Stimulated activated memory B cell treated with anti-CD40 and anti-IgM and Interleukin-4, amounts not matched to agents 10 μg/mL and 1 μg/mL and 100 μg/mL, for 72 hours (primary cell): ENCODE measurements at regions not wholly inside any gene's neighbourhood (a gene's known extent, or its start where the extent isn't known, plus 50 kb on each side); places are given as distances from the start of the nearest gene placed in this dataset.
"Not testable (repeated sequence)": the region's sequence is repeated elsewhere in the genome, so short reads cannot be mapped to it uniquely, and the experiment has no call there.

Source experiments
- ATAC-seq: fragments of 150-1000 bp; cut with Tn5 transposase; 2 replicates; pipeline ENCODE4 v1.10.0; 2021
- H3K27ac Mint-ChIP-seq: one replicate; pipeline ENCODE4 v1.8.0; 2022; ENCODE audit warnings: mild to moderate bottlenecking, mixed read lengths
- H3K27me3 Mint-ChIP-seq: one replicate; pipeline ENCODE4 v1.8.0; 2022; ENCODE audit warnings: mixed read lengths
- H3K36me3 Mint-ChIP-seq: one replicate; pipeline ENCODE4 v1.8.0; 2022; ENCODE audit warnings: mixed read lengths
- H3K4me1 Mint-ChIP-seq: one replicate; pipeline ENCODE4 v1.8.0; 2022; ENCODE audit warnings: mixed read lengths
- H3K4me3 Mint-ChIP-seq: one replicate; pipeline ENCODE4 v1.8.0; 2022; ENCODE audit warnings: mild to moderate bottlenecking, moderate library complexity, mixed read lengths
- H3K9me3 Mint-ChIP-seq: one replicate; pipeline ENCODE4 v1.8.0; 2022; ENCODE audit warnings: mixed read lengths

DNA sequence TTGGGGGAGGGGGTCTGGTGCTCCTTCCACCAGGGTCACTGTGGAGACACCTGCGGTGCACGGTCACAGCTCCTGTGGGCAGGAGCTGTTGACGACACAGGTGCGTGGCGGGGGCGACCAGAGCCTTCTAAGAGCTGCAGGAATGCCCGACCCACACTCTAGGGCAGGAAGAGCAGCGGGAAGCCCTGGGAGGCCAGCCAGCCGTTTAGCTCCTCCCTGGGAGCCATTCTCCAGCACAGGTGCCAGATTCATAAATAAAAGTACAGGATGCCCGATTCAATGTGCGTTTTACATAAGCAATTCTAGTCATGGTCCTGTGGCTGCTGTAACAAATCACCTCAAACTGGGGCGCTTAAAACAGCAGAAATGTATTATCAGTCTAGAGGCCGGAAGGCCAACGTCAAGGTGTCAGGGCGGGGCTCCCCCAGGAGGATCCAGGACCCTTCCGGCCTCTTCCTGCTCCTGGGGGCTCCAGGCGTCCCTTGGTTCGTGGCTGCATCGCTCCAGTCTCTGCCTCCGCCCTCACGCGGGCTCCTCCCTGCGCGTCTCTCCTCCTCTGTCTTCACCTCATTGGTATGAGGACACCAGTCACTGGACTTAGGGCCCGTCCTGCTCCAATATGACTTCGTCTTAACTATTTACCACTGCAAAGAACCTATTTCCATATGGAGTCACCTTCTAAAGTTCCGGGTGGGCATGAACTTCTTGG, 155.4 kb downstream of the FOXL1 start:
- Mint-ChIP-seq H3K9me3 (no peaks in the 10 kb centered on the region), H3K4me1 (no peaks in the 10 kb centered on the region), H3K4me3 (no peak overlapping the region), H3K27me3 (peaks cover 58% of the 10 kb centered on the region), H3K27ac (no peak overlapping the region), H3K36me3 (no peaks in the 10 kb centered on the region)
- no peak for ATAC-seq

DNA sequence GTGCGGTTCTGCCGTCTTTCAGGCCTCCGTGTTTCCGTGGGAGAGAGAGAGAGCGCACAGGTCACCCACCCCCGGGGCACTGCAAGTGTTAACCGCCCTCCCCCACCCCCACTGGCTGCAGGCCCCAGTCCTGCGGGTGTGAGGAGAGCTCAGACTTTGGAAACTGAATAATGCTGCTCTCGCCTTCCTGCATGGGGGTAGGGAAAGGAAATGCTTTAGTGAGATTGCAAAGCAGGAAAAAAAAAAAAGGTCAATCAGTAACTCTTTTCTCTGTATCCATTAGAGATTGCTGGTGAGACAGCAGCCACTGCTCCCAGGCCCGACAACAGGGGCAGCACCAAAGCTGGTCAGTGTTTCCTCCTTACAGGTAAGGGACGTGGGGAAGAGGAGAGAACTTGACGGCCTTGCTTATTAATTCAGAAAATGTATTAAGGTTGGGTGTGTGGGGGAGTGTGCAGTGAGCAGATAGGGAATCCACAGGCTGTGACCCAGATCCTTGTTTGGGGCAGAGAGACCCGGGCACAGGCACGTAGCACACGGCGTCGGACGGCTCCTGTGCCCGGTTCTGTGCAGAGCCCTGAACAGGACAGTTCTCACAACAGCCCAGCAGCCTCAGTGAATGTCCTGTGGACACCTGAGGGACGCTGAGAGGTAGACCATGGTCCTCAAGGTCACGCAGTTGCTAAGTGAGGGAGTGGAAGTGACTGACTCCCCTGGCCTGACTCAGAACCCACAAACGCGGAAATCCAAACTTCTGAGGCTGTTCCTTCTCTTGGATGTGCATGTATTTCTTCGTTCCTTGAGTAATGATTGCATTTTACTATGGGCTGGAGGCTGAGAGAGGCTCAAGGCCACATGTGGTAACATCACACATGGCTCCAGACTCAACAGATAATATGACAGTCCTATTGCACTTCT, 156.5 kb downstream of the FOXL1 start:
- Mint-ChIP-seq H3K27me3 (peaks cover 70% of the 10 kb centered on the region), H3K27ac (no peak overlapping the region), H3K9me3 (no peaks in the 10 kb centered on the region), H3K4me1 (no peaks in the 10 kb centered on the region), H3K36me3 (no peaks in the 10 kb centered on the region), H3K4me3 (no peak overlapping the region)
- ATAC-seq: no peak

DNA sequence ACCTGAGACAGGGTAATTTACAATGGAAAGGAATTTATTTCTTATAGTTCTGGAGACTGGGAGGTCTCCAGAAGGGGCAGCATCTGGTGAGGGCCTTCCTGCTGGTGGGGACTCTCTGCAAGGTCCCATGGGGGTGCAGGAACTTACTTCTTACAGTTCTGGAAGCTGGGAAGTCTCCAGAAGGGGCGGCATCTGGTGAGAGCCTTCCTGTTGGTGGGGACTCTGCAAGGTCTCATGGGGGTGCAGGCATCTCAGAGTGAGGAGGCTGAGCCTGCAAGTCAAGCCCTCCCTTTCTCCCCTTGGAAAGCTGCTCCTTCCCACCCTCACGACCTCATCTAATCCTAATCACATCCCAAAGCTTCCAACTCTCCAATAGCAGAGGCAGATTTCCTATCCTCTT, 157.4 kb downstream of the FOXL1 start:
- Mint-ChIP-seq H3K27ac (no peak overlapping the region), H3K9me3 (no peaks in the 10 kb centered on the region), H3K4me1 (no peaks in the 10 kb centered on the region), H3K36me3 (no peaks in the 10 kb centered on the region), H3K27me3 (peaks cover 71% of the 10 kb centered on the region), H3K4me3 (no peak overlapping the region)
- no peak for ATAC-seq

DNA sequence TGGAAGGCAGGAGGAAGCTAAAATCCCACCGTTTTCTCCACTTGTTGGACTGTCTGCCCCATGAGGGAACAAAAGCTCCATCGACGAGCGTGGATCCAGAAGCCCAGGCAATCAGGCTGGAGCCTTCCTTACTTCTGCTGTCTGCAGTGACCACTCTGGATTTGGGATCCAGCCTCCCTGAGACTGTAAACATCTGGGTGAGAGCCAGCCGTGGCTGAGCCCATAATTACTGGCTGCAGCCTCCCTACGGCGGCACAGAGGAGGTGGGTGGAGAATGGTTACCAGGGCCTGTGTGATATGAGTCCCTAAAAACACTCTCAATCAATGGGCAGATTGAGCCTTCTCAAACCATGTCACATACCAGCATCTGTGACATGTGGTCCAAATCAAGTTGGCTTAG, 158.2 kb downstream of the FOXL1 start:
- H3K27me3 Mint-ChIP-seq: peaks cover 71% of the 10 kb centered on the region
- no peak overlapping the region for H3K27ac Mint-ChIP-seq
- H3K9me3 Mint-ChIP-seq: no peaks in the 10 kb centered on the region
- no peaks in the 10 kb centered on the region for H3K36me3 Mint-ChIP-seq
- ATAC-seq: no peak
- H3K4me3 Mint-ChIP-seq: no peak overlapping the region
- no peaks in the 10 kb centered on the region for H3K4me1 Mint-ChIP-seq

DNA sequence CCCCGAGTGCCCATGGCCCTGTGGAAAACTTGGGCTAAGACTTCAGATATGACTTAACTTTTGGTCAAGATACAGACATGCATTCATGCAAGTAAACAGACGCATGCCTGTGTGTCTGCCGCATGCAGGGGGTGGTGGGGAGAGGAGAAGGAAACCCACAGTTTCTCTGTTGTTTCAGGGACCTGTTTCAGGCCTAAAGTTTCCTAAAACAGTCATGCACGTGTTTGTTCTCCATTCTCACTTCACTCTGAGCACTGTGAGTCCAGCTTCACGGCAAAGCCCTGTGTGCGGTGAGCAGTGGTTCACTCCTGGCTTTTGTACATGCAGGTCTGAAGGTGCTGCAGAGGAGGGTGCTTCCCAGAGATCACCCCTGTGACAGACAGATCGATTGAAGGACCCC, 158.7 kb downstream of the FOXL1 start:
- ATAC-seq: no peak
- Mint-ChIP-seq H3K36me3 (no peaks in the 10 kb centered on the region), H3K27ac (no peak overlapping the region), H3K27me3 (peaks cover 71% of the 10 kb centered on the region), H3K4me3 (no peak overlapping the region), H3K9me3 (no peaks in the 10 kb centered on the region), H3K4me1 (no peaks in the 10 kb centered on the region)

DNA sequence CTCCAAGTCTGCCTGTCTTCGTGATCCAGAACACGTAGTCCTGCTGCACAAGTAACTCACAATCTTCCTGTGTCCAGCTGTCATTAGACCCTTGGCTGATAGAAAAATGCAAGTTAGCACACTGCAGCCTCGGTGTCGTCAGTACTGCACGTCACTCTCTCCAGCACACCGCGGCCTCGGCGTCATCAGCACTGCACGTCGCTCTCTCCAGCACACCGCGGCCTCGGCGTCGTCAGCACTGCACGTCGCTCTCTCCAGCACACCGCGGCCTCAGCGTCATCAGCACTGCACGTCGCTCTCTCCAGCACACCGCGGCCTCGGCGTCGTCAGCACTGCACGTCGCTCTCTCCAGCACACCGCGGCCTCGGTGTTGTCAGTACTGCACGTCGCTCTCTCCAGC, 160.0 kb downstream of the FOXL1 start:
- H3K4me1 Mint-ChIP-seq, H3K36me3 Mint-ChIP-seq, H3K27ac Mint-ChIP-seq, H3K4me3 Mint-ChIP-seq, ATAC-seq, H3K9me3 Mint-ChIP-seq: not testable (repeated sequence)
- peaks cover 70% of the 10 kb centered on the region for H3K27me3 Mint-ChIP-seq

DNA sequence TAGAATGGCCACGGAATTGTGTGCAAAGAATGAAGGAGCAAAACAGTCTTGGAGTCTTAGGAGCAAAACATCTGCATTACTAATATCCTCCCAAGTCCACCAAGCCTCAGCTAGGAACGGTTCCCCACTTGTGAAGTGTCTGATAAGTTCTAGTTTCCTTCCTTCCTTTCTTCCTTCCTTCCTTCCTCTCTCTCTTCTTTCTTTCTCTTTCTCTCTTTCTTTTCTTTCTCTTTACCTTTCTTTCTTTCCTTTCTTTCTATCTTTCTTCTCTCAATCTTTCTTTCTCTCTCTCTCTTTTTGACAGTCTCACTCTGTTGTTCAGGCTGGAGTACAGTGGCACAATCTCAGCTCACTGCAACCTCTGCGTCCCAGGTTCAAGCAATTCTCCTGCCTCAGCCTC, 160.8 kb downstream of the FOXL1 start:
- H3K4me1 Mint-ChIP-seq: no peaks in the 10 kb centered on the region
- H3K27me3 Mint-ChIP-seq: peaks cover 65% of the 10 kb centered on the region
- no peak for ATAC-seq
- H3K4me3 Mint-ChIP-seq: no peak overlapping the region
- H3K9me3 Mint-ChIP-seq: no peaks in the 10 kb centered on the region
- H3K27ac Mint-ChIP-seq: no peak overlapping the region
- H3K36me3 Mint-ChIP-seq: no peaks in the 10 kb centered on the region

DNA sequence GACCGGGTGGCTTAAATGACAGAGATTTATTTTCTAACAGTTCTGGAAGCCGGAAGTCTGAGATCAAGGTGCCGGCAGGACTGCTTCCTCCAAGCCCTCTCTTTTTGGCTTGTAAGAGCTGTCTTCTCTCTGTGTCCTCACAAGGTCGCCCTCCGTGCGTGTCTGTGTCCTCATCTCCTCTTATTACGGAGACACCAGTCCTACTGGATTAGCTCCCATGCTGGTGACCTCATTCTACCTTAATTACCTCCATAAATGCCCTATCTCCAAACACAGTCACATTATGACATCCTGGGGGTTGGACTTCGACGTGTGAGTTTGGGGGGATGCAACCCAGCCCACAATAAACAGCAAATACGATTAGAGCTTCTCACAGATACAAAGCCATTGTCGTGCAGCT, 161.5 kb downstream of the FOXL1 start:
- Mint-ChIP-seq H3K36me3 (no peaks in the 10 kb centered on the region), H3K27me3 (peaks cover 65% of the 10 kb centered on the region), H3K4me3 (no peak overlapping the region), H3K4me1 (no peaks in the 10 kb centered on the region), H3K27ac (no peak overlapping the region), H3K9me3 (no peaks in the 10 kb centered on the region)
- no peak for ATAC-seq

DNA sequence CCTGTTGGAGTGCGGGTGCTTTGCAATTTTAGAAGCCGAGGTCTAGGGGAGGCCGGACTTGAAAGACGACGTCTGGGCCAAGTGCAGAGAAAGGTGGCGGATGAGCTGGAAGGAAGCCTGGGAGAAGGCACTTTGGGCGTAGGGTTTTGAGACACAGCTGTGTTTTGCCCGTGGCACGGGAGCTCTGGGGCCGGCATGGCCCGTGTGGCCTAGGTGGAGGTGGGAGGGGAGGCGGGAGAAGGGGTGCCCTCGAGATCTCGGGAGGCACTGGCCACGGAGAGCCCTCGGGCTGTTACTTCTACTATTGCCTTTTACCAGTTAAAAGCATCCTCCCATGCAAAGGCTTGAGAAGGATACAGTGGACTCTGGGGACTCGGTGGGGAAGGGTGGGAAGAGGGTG, 161.9 kb downstream of the FOXL1 start:
- no peak overlapping the region for H3K27ac Mint-ChIP-seq
- H3K4me1 Mint-ChIP-seq: no peaks in the 10 kb centered on the region
- ATAC-seq: no peak
- H3K36me3 Mint-ChIP-seq: no peaks in the 10 kb centered on the region
- peaks cover 65% of the 10 kb centered on the region for H3K27me3 Mint-ChIP-seq
- H3K9me3 Mint-ChIP-seq: no peaks in the 10 kb centered on the region
- no peak overlapping the region for H3K4me3 Mint-ChIP-seq

DNA sequence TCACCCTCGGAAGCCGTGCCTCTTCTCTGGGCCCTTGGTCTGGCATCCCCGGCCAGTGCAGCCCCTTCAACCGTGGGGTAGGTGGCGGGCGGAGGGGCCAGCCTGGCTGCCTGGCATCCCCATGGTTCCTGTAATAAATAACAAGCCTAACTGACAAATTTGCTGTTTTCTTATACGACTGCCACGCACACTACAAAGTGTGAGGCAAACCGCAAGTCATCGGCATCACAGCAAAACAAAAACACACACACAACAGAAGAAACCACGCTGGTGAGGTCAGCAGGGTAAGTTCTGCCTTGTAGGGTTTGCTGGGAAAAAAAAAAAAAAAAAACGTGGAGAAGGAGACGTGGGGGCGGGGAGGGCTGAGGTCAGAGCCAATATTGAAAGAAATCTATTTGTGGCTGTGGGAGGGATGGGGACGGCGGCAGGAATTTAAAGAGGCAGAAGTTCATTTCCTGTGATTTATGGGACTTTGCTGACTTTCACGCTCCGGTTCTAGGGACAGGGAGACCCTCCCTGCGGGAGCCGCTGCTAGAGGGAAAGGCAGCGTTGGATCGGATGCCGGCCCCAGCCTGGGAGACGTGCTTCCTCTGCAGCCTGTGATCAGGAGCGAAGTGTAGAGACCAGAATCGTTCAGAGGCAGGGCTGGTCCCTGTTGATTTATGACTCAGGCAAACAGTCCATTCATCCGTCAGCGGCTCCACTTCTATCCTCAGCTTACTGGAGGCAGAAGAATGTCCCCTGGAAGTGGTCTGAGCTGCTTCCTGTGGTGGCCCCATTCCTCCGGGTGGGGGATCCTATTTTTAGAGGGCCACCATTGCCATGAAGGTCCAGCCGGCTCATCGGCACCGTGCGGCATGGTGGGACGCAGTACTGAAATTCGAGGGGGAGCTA, 162.8 kb downstream of the FOXL1 start:
- Mint-ChIP-seq H3K27ac (no peak overlapping the region), H3K4me1 (no peaks in the 10 kb centered on the region), H3K36me3 (no peaks in the 10 kb centered on the region), H3K4me3 (no peak overlapping the region), H3K9me3 (no peaks in the 10 kb centered on the region), H3K27me3 (peaks cover 68% of the 10 kb centered on the region)
- no peak for ATAC-seq

DNA sequence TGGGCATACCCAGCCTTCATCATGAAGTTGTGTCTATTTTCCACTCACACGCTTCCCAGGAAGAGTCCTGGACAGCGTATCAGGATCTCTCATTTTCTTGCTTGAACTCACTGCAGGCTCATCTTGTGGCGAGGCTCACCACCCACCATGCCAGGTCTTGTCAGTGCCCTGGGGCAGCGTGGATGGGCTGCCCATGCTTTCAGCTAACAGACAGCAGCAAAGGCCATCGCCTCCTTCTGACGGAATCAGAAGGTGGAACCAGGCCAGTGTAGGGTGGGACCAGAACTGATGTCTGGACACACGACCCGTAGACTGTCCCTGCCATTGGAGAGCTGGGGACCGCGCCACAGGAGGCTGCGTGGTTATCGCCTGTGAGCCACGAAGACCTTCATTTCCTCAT, 169.4 kb downstream of the FOXL1 start:
- Mint-ChIP-seq H3K27me3 (peaks cover 32% of the 10 kb centered on the region), H3K4me3 (no peak overlapping the region)
- no peak for ATAC-seq

DNA sequence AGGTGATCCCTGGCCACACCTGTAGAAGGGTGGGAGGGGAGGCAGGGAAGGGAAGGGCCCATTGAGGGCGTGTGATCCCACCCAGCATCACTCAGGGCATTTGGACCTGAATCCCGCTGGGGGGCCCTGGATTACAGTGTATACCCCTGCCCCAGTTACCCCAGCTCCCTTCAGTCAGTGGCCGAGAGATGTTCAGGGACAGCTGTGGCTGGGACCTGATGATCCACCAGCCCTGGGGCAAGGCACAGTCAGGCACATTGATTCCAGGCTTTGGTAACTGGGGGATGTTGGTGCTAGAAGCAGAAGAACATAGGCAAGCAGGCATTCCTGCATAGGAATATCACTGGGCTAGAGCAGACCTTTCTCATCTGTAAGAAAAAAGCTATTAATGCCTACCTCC, 170.3 kb downstream of the FOXL1 start:
- no peaks in the 10 kb centered on the region for H3K9me3 Mint-ChIP-seq
- H3K36me3 Mint-ChIP-seq: no peaks in the 10 kb centered on the region
- peaks cover 31% of the 10 kb centered on the region for H3K27me3 Mint-ChIP-seq
- no peak for ATAC-seq
- H3K4me3 Mint-ChIP-seq: no peak overlapping the region
- no peak overlapping the region for H3K27ac Mint-ChIP-seq
- H3K4me1 Mint-ChIP-seq: no peaks in the 10 kb centered on the region

More for the DNA sequence above, 169.4 kb downstream of the FOXL1 start:
- Mint-ChIP-seq H3K27ac (no peak overlapping the region), H3K9me3 (no peaks in the 10 kb centered on the region), H3K36me3 (no peaks in the 10 kb centered on the region), H3K4me1 (no peaks in the 10 kb centered on the region)

DNA sequence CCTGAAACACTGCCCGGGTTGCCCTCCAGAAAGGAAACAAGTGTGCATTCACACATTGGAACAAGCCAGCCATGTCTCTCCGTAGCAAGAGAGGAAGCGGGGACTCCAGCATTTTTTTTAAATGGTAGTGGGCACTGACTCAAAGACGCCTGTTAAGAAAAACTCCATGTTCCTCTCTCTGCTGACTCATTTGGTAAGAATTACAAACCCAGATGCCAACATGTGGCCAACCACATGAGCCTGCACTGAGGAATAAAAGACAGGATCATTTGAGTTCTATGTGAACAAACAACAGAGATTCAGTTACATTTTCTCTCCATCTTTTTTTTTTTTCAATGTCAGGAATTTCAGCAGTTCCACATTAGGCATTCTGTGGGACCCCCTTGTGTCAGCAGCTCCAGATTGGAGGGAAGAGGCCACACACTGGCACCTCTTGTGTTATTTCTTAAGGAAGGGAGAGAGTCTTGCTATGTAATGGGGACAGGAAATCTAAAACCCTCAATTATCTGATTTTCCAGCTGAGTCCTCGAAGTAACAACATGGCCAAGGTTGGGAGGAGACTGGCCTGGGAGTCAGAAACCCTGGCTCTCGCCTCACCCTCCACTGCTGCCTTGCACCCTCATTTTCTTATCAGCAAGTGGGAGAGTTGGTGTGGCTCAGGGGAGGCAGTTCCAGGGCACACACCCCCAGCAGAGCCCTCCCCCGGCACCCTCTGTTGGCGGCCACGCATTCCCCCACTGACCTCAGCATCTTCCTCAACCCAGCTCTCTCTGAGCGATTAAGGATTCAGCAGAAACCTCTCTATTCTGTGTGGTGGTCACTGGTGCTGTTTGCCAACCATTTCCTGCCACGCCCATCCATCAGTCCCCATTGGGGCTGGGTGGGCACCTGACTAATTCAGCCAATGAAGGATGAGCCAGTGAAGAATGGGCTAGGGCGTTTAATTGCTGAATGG, 173.0 kb downstream of the FOXL1 start:
- Mint-ChIP-seq H3K27ac (no peak overlapping the region), H3K9me3 (no peaks in the 10 kb centered on the region), H3K36me3 (no peaks in the 10 kb centered on the region), H3K4me3 (no peak overlapping the region), H3K27me3 (peaks cover 8% of the 10 kb centered on the region), H3K4me1 (no peaks in the 10 kb centered on the region)
- no peak for ATAC-seq

DNA sequence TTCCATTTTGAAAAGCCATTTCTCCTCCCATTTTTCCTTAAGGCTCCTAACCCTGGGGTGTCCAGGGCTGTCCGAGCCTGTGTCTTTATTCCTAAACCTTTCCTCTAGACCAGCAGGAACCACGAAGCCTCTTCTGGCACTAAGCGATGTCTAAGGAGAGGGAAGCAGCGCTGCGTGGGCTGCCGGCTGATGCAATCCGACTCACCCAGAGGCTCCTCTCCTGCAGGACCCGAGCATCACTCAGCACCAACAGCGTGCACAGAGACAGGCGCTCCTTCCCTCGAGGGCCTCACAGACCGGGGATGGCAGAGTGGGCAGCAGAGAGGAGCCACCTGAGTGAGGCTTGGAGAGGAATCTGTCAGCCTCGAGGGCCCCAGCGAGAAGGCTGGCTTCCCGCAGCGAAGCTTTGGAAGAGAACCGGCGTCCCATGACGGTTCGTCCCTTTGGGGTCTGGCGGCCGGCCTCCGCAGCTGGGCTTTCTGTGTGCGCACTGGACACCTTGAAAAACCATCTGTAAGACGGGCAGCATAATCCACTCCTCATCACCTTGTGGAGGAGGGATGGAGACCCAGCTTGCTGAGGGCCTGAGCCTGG, 174.3 kb downstream of the FOXL1 start:
- no peaks in the 10 kb centered on the region for H3K36me3 Mint-ChIP-seq
- no peak for ATAC-seq
- H3K27ac Mint-ChIP-seq: no peak overlapping the region
- peaks cover 10% of the 10 kb centered on the region for H3K27me3 Mint-ChIP-seq
- H3K9me3 Mint-ChIP-seq: no peaks in the 10 kb centered on the region
- no peak overlapping the region for H3K4me3 Mint-ChIP-seq
- H3K4me1 Mint-ChIP-seq: no peaks in the 10 kb centered on the region
